IMR-90 (cell line): ENCODE measurements at regions not wholly inside any gene's neighbourhood (a gene's known extent, or its start where the extent isn't known, plus 50 kb on each side); places are given as distances from the start of the nearest gene placed in this dataset.

Experiments used
- ATAC-seq: fragments of 200-7000 bp; cut with Tn5 transposase; 2 replicates; pipeline ENCODE4 v1.9.1; 2020; ENCODE audit warnings: low read depth, mild to moderate bottlenecking, moderate library complexity
- BruUV-seq: library from RNA; stranded (reverse); fragments of 400-500 nt; replicated peaks from 2 replicates; lab custom pipeline; 2021; lab: Mats Ljungman, UMichigan
- CTCF ChIA-PET: fragments of 300-600 bp; formaldehyde crosslinking; extraction: SDS; loops from one replicate; lab custom pipeline; 2021; ENCODE audit warnings: antibody characterized with exemption; lab: Yijun Ruan, JAX
- POLR2A ChIA-PET: fragments of 300-600 bp; sonication (Branson Sonifier 250); formaldehyde crosslinking; loops from one replicate; lab custom pipeline; 2022; ENCODE audit warnings: antibody characterized with exemption; ENCODE audit not compliant: unreplicated experiment; lab: Charles Lee
- DNase-seq: peaks from one replicate; pipeline ENCODE4 v3.0.0; 2013
- H2AFZ ChIP-seq: replicated peaks from 2 replicates; pipeline ENCODE3; 2013; ENCODE audit warnings: low read length, mild to moderate bottlenecking; ENCODE audit not compliant: poor library complexity
- H2AK5ac ChIP-seq: 2 replicates; pipeline ENCODE4 v1.6.1; 2013; ENCODE audit warnings: low read depth, low read length, inconsistent platforms
- H2AK9ac ChIP-seq: replicated peaks from 2 replicates; pipeline ENCODE3; 2013; ENCODE audit warnings: mild to moderate bottlenecking, low read depth, low read length, moderate library complexity; ENCODE audit not compliant: poor library complexity
- H2BK120ac ChIP-seq: 2 replicates; pipeline ENCODE4 v1.6.1; 2013; ENCODE audit warnings: low read depth, low read length, inconsistent platforms
- H2BK15ac ChIP-seq: 3 replicates; pipeline ENCODE4 v1.6.1; 2013; ENCODE audit warnings: low read depth, low read length, inconsistent platforms
- H2BK20ac ChIP-seq: 2 replicates; pipeline ENCODE4 v1.6.1; 2013; ENCODE audit warnings: low read depth, mild to moderate bottlenecking, inconsistent platforms, low read length, moderate library complexity
- H2BK5ac ChIP-seq: 2 replicates; pipeline ENCODE4 v1.6.1; 2013; ENCODE audit warnings: mild to moderate bottlenecking, low read depth, low read length, inconsistent platforms; ENCODE audit not compliant: poor library complexity, severe bottlenecking
- H3K14ac ChIP-seq: replicated peaks from 2 replicates; pipeline ENCODE4 v1.6.1; 2013; ENCODE audit warnings: low read depth, low read length, inconsistent platforms
- H3K18ac ChIP-seq: 2 replicates; pipeline ENCODE4 v1.6.1; 2013; ENCODE audit warnings: low read depth, low read length, control low read depth
- H3K23ac ChIP-seq: 2 replicates; pipeline ENCODE4 v1.6.1; 2013; ENCODE audit warnings: low read depth, low read length, inconsistent platforms
- H3K27ac ChIP-seq: 2 replicates; pipeline ENCODE4 v1.5.1; 2013; ENCODE audit warnings: mild to moderate bottlenecking, control low read depth, low read length; ENCODE audit not compliant: insufficient read depth
- H3K27me3 ChIP-seq: 2 replicates; pipeline ENCODE4 v1.6.1; 2013; ENCODE audit warnings: low read length; ENCODE audit not compliant: control insufficient read depth, insufficient read depth
- H3K36me3 ChIP-seq: 2 replicates; pipeline ENCODE4 v1.6.1; 2013; ENCODE audit warnings: low read length, mixed read lengths; ENCODE audit not compliant: control insufficient read depth, insufficient read depth
- H3K4ac ChIP-seq: 2 replicates; pipeline ENCODE4 v1.6.1; 2013; ENCODE audit warnings: low read depth, low read length, inconsistent platforms
- H3K4me1 ChIP-seq: 2 replicates; pipeline ENCODE4 v1.6.1; 2013; ENCODE audit warnings: low read length, mixed read lengths; ENCODE audit not compliant: control insufficient read depth, insufficient read depth
- H3K4me2 ChIP-seq: 2 replicates; pipeline ENCODE4 v1.6.1; 2013; ENCODE audit warnings: low read depth, mild to moderate bottlenecking, control low read depth, low read length, moderate library complexity
- H3K4me3 ChIP-seq: 2 replicates; pipeline ENCODE4 v1.5.1; 2013; ENCODE audit warnings: low read depth, mild to moderate bottlenecking, control low read depth, low read length, moderate library complexity; ENCODE audit not compliant: insufficient read depth
- H3K56ac ChIP-seq: 2 replicates; pipeline ENCODE4 v1.6.1; 2013; ENCODE audit warnings: low read length, inconsistent platforms; ENCODE audit not compliant: insufficient read depth; ENCODE audit errors: extremely low read depth
- H3K79me1 ChIP-seq, 2 experiments: 2 replicates each; pipeline ENCODE4 v1.6.1; 2013; ENCODE audit warnings: low read length in 2 of 2, inconsistent platforms in 1 of 2, low read depth in 1 of 2
- H3K9ac ChIP-seq: 2 replicates; pipeline ENCODE4 v1.6.1; 2013; ENCODE audit warnings: low read depth, low read length, control low read depth
- H3K9me1 ChIP-seq: 2 replicates; pipeline ENCODE4 v1.6.1; 2013; ENCODE audit warnings: low read length, inconsistent platforms; ENCODE audit not compliant: insufficient read depth
- H3K9me3 ChIP-seq: 2 replicates; pipeline ENCODE4 v1.6.1; 2013; ENCODE audit warnings: low read length; ENCODE audit not compliant: control insufficient read depth, insufficient read depth
- H4K20me1 ChIP-seq: 2 replicates; pipeline ENCODE4 v1.6.1; 2013; ENCODE audit warnings: low read length, inconsistent platforms; ENCODE audit not compliant: insufficient read depth
- H4K5ac ChIP-seq: 2 replicates; pipeline ENCODE4 v1.6.1; 2013; ENCODE audit warnings: mild to moderate bottlenecking, low read depth, low read length, control low read depth
- H4K8ac ChIP-seq, 2 experiments: 2 replicates each; pipeline ENCODE4 v1.6.1; 2013; ENCODE audit warnings: low read depth in 2 of 2, low read length in 2 of 2, control low read depth in 1 of 2, inconsistent platforms in 1 of 2
- H4K91ac ChIP-seq: 2 replicates; pipeline ENCODE4 v1.6.1; 2013; ENCODE audit warnings: low read depth, low read length, inconsistent platforms; ENCODE audit not compliant: insufficient read depth
- CEBPB ChIP-seq: IDR thresholded peaks from 2 replicates; pipeline ENCODE4 v1.6.1; 2012; ENCODE audit warnings: low read depth, low read length, improper control_type of control experiment
- MAFK ChIP-seq: IDR thresholded peaks from 2 replicates; pipeline ENCODE4 v1.6.1; 2012; ENCODE audit warnings: low read depth, low read length, improper control_type of control experiment
- NFE2L2 ChIP-seq: fragments of 150-350 bp; IDR thresholded peaks from 2 replicates; pipeline ENCODE4 v1.6.1; 2016; ENCODE audit warnings: low read depth, mild to moderate bottlenecking, low read length
- POLR2A ChIP-seq: IDR thresholded peaks from 2 replicates; pipeline ENCODE4 v1.6.1; 2012; ENCODE audit warnings: mild to moderate bottlenecking, low read depth, low read length
- RAD21 ChIP-seq: IDR thresholded peaks from 2 replicates; pipeline ENCODE4 v1.6.1; 2012; ENCODE audit warnings: low read length, improper control_type of control experiment
- WGBS, 2 experiments: methylation state at CpG; one replicate each; pipeline versions ENCODE4 v1.1.5 to v1.1.7; 2013; ENCODE audit warnings: missing lambda C conversion rate in 2 of 2; ENCODE audit not compliant: insufficient read length in 1 of 2; ENCODE audit errors: extremely low coverage in 2 of 2; 5-methylcytosine and 5-hydroxymethylcytosine counted together
- dilution Hi-C: fragments of 300-500 bp; cut with HindIII; formaldehyde crosslinking; loops from one replicate; pipeline ENCODE4 v1.14.3; 2018; ENCODE audit warnings: low sequenced_read_pairs; ENCODE audit not compliant: unreplicated experiment
- in situ Hi-C: fragments of 300-500 bp; cut with MboI; formaldehyde crosslinking; loops from 3 replicates; pipeline ENCODE4 v1.14.3; 2019; ENCODE audit warnings: low sequenced_read_pairs, inconsistent platforms, mixed read lengths
- intact Hi-C: fragments of 100-400 bp; cut with micrococcal nuclease; formaldehyde crosslinking; loops from 2 replicates; pipeline ENCODE4 v1.10.0; 2022

DNA sequence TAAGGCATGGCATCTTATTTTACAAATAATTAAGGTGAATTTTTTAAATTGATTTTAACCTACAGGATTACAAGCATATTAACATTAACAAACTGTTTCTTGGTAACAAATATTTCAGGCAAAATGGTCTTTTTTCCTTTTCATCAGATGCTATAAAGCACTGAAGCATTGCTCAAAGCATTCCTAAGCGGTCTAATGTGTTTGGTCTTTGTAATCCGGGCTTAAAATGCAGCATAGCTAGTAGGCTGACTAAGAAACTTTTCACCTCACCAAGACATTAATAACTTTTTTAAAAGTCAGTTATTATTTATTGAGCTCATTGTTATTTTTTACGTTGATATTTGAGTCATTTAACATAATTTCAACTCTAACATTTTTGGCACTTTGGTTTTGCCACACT is 538.8 kb upstream of the SLC39A10 start:
- dilution Hi-C loops = no loop called here
- H3K4ac ChIP-seq = no peak overlapping the region
- no peak overlapping the region for H4K91ac ChIP-seq
- H2AK5ac ChIP-seq = no peak overlapping the region
- H3K23ac ChIP-seq = no peak overlapping the region
- H3K9ac ChIP-seq = no peak overlapping the region
- no CpG with 5 or more reads among the region's 3 CpGs for WGBS, 2 experiments
- H3K4me1 ChIP-seq = no peaks in the 10 kb centered on the region
- no peak overlapping the region for H2BK20ac ChIP-seq
- no peak overlapping the region for H4K8ac ChIP-seq
- H3K36me3 ChIP-seq = no peaks in the 10 kb centered on the region
- H3K56ac ChIP-seq = no peak overlapping the region
- H2AFZ ChIP-seq = no peak overlapping the region
- H3K18ac ChIP-seq = no peak overlapping the region
- no peaks in the 10 kb centered on the region for H3K27me3 ChIP-seq
- no peaks in the 10 kb centered on the region for H4K20me1 ChIP-seq
- no peak overlapping the region for H3K4me2 ChIP-seq
- TF ChIP-seq CEBPB (no peak), POLR2A (no peak), RAD21 (no peak), MAFK (no peak), NFE2L2 (no peak)
- ATAC-seq (no peak), DNase-seq (no peak)
- H3K14ac ChIP-seq = no peak overlapping the region
- no TSS peak for BruUV-seq
- H2BK5ac ChIP-seq = no peak overlapping the region
- H4K5ac ChIP-seq = no peak overlapping the region
- H3K4me3 ChIP-seq = no peak overlapping the region
- H3K9me3 ChIP-seq = no peaks in the 10 kb centered on the region
- in situ Hi-C loops = no loop called here
- no peaks in the 10 kb centered on the region for H3K79me1 ChIP-seq
- H3K27ac ChIP-seq = no peak overlapping the region
- no peak overlapping the region for H2BK120ac ChIP-seq
- intact Hi-C loops = no loop called here
- no peak overlapping the region for H2AK9ac ChIP-seq
- no peak overlapping the region for H2BK15ac ChIP-seq
- H3K9me1 ChIP-seq = no peaks in the 10 kb centered on the region
- ChIA-PET POLR2A (no interaction called here), CTCF (no interaction called here)
